ENCODE measurements at regions not wholly inside any gene's neighbourhood (a gene's known extent, or its start where the extent isn't known, plus 50 kb on each side); places are given as distances from the start of the nearest gene placed in this dataset.

- no peaks in the 10 kb centered on the region for H3K4me1 ChIP-seq (ENCODE audit: control insufficient read depth in 2 of 2, insufficient read depth in 2 of 2, low read length in 2 of 2)
- no peak overlapping the region for H3K9ac ChIP-seq (ENCODE audit: low read length)
- H3K27ac ChIP-seq (ENCODE audit: low read length in 2 of 2), result no peak overlapping the region
- H2AFZ ChIP-seq (ENCODE audit: insufficient read depth, low read depth, low read length, poor library complexity, severe bottlenecking), result no peak overlapping the region
- Mint-ChIP-seq H3K27ac (no peak overlapping the region), H3K4me3 (no peak overlapping the region), H3K27me3 (no peaks in the 10 kb centered on the region), H3K9me3 (ENCODE audit: insufficient read depth) (peaks cover 4% of the 10 kb centered on the region), H3K4me1 (no peaks in the 10 kb centered on the region)
- ATAC-seq (ENCODE audit: low read depth) (no peak), DNase-seq (no peak)
- ChIA-PET CTCF (no interaction called here), POLR2A (no interaction called here)
- no peaks in the 10 kb centered on the region for H4K20me1 ChIP-seq (ENCODE audit: control insufficient read depth, insufficient read depth, low read length, poor library complexity, severe bottlenecking)
- H3K79me2 ChIP-seq (ENCODE audit: control insufficient read depth, insufficient read depth, low read length), result no peaks in the 10 kb centered on the region
- no peaks in the 10 kb centered on the region for H3K36me3 ChIP-seq (replicated peaks in 1 of 2; ENCODE audit: control extremely low read depth in 1 of 2, control insufficient read depth in 1 of 2, extremely low read depth in 1 of 2, insufficient read depth in 2 of 2, low read length in 1 of 2)
- no peak overlapping the region for H3K4me3 ChIP-seq (ENCODE audit: control extremely low read depth in 1 of 5, extremely low read depth in 1 of 5, insufficient read depth in 1 of 5, low read depth in 2 of 5, low read length in 4 of 5)
- peaks cover 1 to 15% (median 2%) of the 10 kb centered on the region in 3 donors for H3K9me3 ChIP-seq (ENCODE audit: control extremely low read depth in 1 of 3, control insufficient read depth in 2 of 3, insufficient read depth in 1 of 3, low read length in 2 of 3)
- H3K27me3 ChIP-seq (replicated peaks in 1 of 4; ENCODE audit: control extremely low read depth in 1 of 4, control insufficient read depth in 3 of 4, insufficient read depth in 4 of 4, low read length in 3 of 4), result no peaks in the 10 kb centered on the region
- TF ChIP-seq CTCF (IDR thresholded peaks at IDR 0.05) (no peak), EZH2 (IDR thresholded peaks at IDR 0.05; ENCODE audit: borderline replicate concordance, insufficient read depth, low read depth, low read length, poor library complexity, severe bottlenecking) (no peak)
- intact Hi-C loops (cut with micrococcal nuclease), result no loop called here
- H3K4me2 ChIP-seq (replicated peaks; ENCODE audit: low read depth, low read length, poor library complexity, severe bottlenecking), result no peak overlapping the region
- no CpG with 5 or more reads among the region's 1 CpG for WGBS (ENCODE audit: insufficient coverage)
Measured at GRCh38 chr4:96649536-96649935, 809.6 kb downstream of the PDHA2 start.

DNA sequence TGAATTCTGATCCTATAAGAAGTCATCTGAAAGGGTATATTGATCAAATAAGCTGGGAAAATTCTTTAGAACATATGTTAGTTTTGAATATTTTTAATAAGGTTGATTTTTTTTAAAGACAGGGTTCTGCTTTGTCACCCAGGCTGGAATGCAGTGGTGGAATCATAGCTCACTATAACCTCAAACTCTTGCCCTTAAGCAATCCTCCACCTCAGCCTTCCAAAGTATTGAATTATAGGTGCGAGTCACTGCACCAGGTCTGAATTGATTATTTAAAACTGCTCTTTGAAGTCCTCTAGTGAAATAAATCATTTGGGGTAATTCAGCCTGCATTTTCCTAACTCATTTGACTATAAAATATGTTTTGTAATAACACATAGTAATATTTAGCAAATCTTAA, 812.3 kb downstream of the PDHA2 start:
- no peaks in the 10 kb centered on the region for H3K4me1 ChIP-seq (ENCODE audit: control insufficient read depth in 2 of 2, insufficient read depth in 2 of 2, low read length in 2 of 2)
- H3K27ac Mint-ChIP-seq, result no peak overlapping the region
- DNase-seq (no peak), ATAC-seq (ENCODE audit: low read depth) (no peak)
- H2AFZ ChIP-seq (ENCODE audit: insufficient read depth, low read depth, low read length, poor library complexity, severe bottlenecking), result no peak overlapping the region
- no CpG with 5 or more reads among the region's 1 CpG for WGBS (ENCODE audit: insufficient coverage)
- H3K79me2 ChIP-seq (ENCODE audit: control insufficient read depth, insufficient read depth, low read length), result no peaks in the 10 kb centered on the region
- ChIA-PET CTCF (no interaction called here), POLR2A (no interaction called here)
- intact Hi-C loops (cut with micrococcal nuclease), result no loop called here
- no peaks in the 10 kb centered on the region for H3K9me3 Mint-ChIP-seq (ENCODE audit: insufficient read depth)
- H3K4me3 ChIP-seq (ENCODE audit: control extremely low read depth in 1 of 5, extremely low read depth in 1 of 5, insufficient read depth in 1 of 5, low read depth in 2 of 5, low read length in 4 of 5), result no peak overlapping the region
- no peaks in the 10 kb centered on the region for H4K20me1 ChIP-seq (ENCODE audit: control insufficient read depth, insufficient read depth, low read length, poor library complexity, severe bottlenecking)
- no peak overlapping the region for H3K9ac ChIP-seq (ENCODE audit: low read length)
- H3K27ac ChIP-seq (ENCODE audit: low read length in 2 of 2), result no peak overlapping the region
- no peaks in the 10 kb centered on the region for H3K4me1 Mint-ChIP-seq
- H3K4me2 ChIP-seq (replicated peaks; ENCODE audit: low read depth, low read length, poor library complexity, severe bottlenecking), result no peak overlapping the region
- no peak overlapping the region for H3K4me3 Mint-ChIP-seq
- H3K27me3 Mint-ChIP-seq, result no peaks in the 10 kb centered on the region
- H3K9me3 ChIP-seq (ENCODE audit: control extremely low read depth in 1 of 3, control insufficient read depth in 2 of 3, insufficient read depth in 1 of 3, low read length in 2 of 3), result peaks cover 0 to 15% (median 0%) of the 10 kb centered on the region in 3 donors
- H3K27me3 ChIP-seq (replicated peaks in 1 of 4; ENCODE audit: control extremely low read depth in 1 of 4, control insufficient read depth in 3 of 4, insufficient read depth in 4 of 4, low read length in 3 of 4), result no peaks in the 10 kb centered on the region
- TF ChIP-seq EZH2 (IDR thresholded peaks at IDR 0.05; ENCODE audit: borderline replicate concordance, insufficient read depth, low read depth, low read length, poor library complexity, severe bottlenecking) (no peak), CTCF (IDR thresholded peaks at IDR 0.05) (no peak)
- H3K36me3 ChIP-seq (replicated peaks in 1 of 2; ENCODE audit: control extremely low read depth in 1 of 2, control insufficient read depth in 1 of 2, extremely low read depth in 1 of 2, insufficient read depth in 2 of 2, low read length in 1 of 2), result no peaks in the 10 kb centered on the region
